DOHH2 (cell line): ENCODE measurements at regions not wholly inside any gene's neighbourhood (a gene's known extent, or its start where the extent isn't known, plus 50 kb on each side); places are given as distances from the start of the nearest gene placed in this dataset.

Source experiments
- EZH2phosphoT487 ChIP-seq: fragments of 200-600 bp; sonication (generic); IDR thresholded peaks from 2 replicates; pipeline ENCODE4 v1.6.1; 2017; ENCODE audit warnings: borderline replicate concordance, mild to moderate bottlenecking, antibody characterized with exemption, low read length, moderate library complexity, mixed read lengths
- TF ChIP-seq, protein P1 (sequence below): fragments of 200-600 bp; sonication (generic); IDR thresholded peaks from one replicate; pipeline ENCODE4 v1.5.1; 2014; ENCODE audit warnings: antibody characterized with exemption, mild to moderate bottlenecking, low read depth, low read length; ENCODE audit not compliant: poor library complexity, severe bottlenecking

DNA sequence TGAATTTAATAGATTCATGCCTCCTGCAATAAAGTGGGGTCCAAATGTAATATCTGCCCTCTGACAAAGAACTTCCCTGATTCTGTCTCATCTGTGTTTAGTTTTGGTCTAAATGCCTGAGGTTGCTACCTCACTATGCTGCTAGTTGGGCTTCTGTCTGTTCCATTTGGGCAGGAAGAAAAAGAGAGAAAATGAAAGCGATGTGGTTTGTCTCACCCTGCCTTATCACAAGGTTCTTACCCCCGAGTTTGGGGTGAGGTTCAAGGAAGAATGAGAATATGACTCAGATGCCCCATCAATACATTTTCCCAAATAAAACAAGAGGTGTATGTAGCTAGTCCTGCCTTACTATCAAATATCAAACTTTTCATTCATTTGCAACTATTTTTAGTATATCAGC lies 132.1 kb upstream of the MTAP start:
- TF ChIP-seq, protein P1, sequence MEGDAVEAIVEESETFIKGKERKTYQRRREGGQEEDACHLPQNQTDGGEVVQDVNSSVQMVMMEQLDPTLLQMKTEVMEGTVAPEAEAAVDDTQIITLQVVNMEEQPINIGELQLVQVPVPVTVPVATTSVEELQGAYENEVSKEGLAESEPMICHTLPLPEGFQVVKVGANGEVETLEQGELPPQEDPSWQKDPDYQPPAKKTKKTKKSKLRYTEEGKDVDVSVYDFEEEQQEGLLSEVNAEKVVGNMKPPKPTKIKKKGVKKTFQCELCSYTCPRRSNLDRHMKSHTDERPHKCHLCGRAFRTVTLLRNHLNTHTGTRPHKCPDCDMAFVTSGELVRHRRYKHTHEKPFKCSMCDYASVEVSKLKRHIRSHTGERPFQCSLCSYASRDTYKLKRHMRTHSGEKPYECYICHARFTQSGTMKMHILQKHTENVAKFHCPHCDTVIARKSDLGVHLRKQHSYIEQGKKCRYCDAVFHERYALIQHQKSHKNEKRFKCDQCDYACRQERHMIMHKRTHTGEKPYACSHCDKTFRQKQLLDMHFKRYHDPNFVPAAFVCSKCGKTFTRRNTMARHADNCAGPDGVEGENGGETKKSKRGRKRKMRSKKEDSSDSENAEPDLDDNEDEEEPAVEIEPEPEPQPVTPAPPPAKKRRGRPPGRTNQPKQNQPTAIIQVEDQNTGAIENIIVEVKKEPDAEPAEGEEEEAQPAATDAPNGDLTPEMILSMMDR, result no peak
- no peak for TF ChIP-seq EZH2phosphoT487
